Endodermal cell (in vitro differentiated cells): ENCODE measurements at regions not wholly inside any gene's neighbourhood (a gene's known extent, or its start where the extent isn't known, plus 50 kb on each side); places are given as distances from the start of the nearest gene placed in this dataset.

ENCODE experiments used
- DNase-seq: peaks from one replicate; pipeline ENCODE4 v3.0.0-alpha.2; 2017
- H3K27ac ChIP-seq: 2 replicates; pipeline ENCODE4 v1.5.1; 2013; ENCODE audit warnings: mild to moderate bottlenecking, low read depth, low read length, moderate library complexity
- H3K27me3 ChIP-seq: 2 replicates; pipeline ENCODE4 v1.6.1; 2013; ENCODE audit warnings: mild to moderate bottlenecking, low read length, moderate library complexity; ENCODE audit not compliant: insufficient read depth, control insufficient read depth, poor library complexity, severe bottlenecking
- H3K36me3 ChIP-seq: 2 replicates; pipeline ENCODE4 v1.7.0; 2013; ENCODE audit warnings: mild to moderate bottlenecking, low read length, moderate library complexity; ENCODE audit not compliant: control insufficient read depth, insufficient read depth
- H3K4me1 ChIP-seq: one replicate; pipeline ENCODE4 v1.7.0; 2013; ENCODE audit warnings: low read length; ENCODE audit not compliant: control insufficient read depth, insufficient read depth
- H3K4me3 ChIP-seq: 2 replicates; pipeline ENCODE4 v1.5.1; 2013; ENCODE audit warnings: mild to moderate bottlenecking, low read length, moderate library complexity
- H3K9ac ChIP-seq: 2 replicates; pipeline ENCODE4 v1.6.1; 2013; ENCODE audit warnings: mild to moderate bottlenecking, low read length, moderate library complexity; ENCODE audit not compliant: poor library complexity, severe bottlenecking; ENCODE audit errors: extremely low read depth
- H3K9me3 ChIP-seq: 2 replicates; pipeline ENCODE4 v1.6.1; 2013; ENCODE audit warnings: mild to moderate bottlenecking, low read length, moderate library complexity; ENCODE audit not compliant: control insufficient read depth
- H3K27ac Mint-ChIP-seq: 2 replicates; pipeline ENCODE4 v1.8.0; 2020; ENCODE audit warnings: mixed read lengths
- H3K27me3 Mint-ChIP-seq: 2 replicates; pipeline ENCODE4 v1.8.0; 2021; ENCODE audit warnings: mild to moderate bottlenecking, mixed read lengths; ENCODE audit not compliant: insufficient read depth
- H3K36me3 Mint-ChIP-seq: 2 replicates; pipeline ENCODE4 v1.8.0; 2020; ENCODE audit warnings: low read depth, mixed read lengths
- H3K4me1 Mint-ChIP-seq: 2 replicates; pipeline ENCODE4 v1.8.0; 2020; ENCODE audit warnings: mixed read lengths
- H3K4me3 Mint-ChIP-seq: 2 replicates; pipeline ENCODE4 v1.8.0; 2020; ENCODE audit warnings: mild to moderate bottlenecking, moderate library complexity, mixed read lengths
- H3K9me3 Mint-ChIP-seq: 2 replicates; pipeline ENCODE4 v1.8.0; 2020; ENCODE audit warnings: mild to moderate bottlenecking, mixed read lengths
- WGBS, 2 experiments: methylation state at CpG; one replicate each; pipeline versions ENCODE4 v1.1.5 to v1.1.7; 2013; ENCODE audit warnings: missing lambda C conversion rate in 2 of 2, mixed read lengths in 1 of 2; ENCODE audit not compliant: insufficient coverage in 1 of 2, insufficient read length in 1 of 2; 5-methylcytosine and 5-hydroxymethylcytosine counted together
- TF ChIP-seq, protein P1 (sequence below): fragments of 200-600 bp; sonication (generic); conservative IDR thresholded peaks from 2 replicates; pipeline ENCODE4 v1.5.0; 2021; ENCODE audit warnings: antibody characterized with exemption, mild to moderate bottlenecking

DNA sequence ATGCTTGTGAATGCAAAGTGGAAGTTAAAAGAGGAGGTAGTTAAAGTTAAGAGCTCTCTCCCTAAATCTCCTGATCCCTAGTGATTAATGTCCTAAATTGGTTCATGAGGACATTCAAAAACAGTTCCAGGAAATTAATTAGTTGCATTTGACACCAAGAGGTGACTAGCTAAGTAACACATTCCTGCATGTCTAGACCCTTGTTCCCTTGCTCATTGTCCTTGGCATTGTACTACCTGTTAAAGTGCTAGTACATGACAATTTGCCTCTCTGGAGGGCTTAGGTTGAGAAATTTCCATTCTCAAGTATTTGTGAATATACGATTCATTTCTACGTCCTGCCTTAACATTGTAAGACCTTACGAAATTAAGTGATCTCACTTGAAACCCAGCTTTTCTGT is 278.6 kb upstream of the CDH10 start:
- Histone ChIP-seq H3K9me3 (no peaks in the 10 kb centered on the region), H3K36me3 (no peaks in the 10 kb centered on the region), H3K4me1 (no peaks in the 10 kb centered on the region), H3K4me3 (no peak overlapping the region), H3K27ac (no peak overlapping the region), H3K27me3 (no peaks in the 10 kb centered on the region), H3K9ac (no peak overlapping the region)
- Mint-ChIP-seq H3K4me3 (no peak overlapping the region), H3K27ac (peak overlapping the region; percentile 59), H3K4me1 (peaks cover 17% of the 10 kb centered on the region), H3K36me3 (no peaks in the 10 kb centered on the region), H3K9me3 (no peaks in the 10 kb centered on the region), H3K27me3 (no peaks in the 10 kb centered on the region)
- TF ChIP-seq, protein P1, sequence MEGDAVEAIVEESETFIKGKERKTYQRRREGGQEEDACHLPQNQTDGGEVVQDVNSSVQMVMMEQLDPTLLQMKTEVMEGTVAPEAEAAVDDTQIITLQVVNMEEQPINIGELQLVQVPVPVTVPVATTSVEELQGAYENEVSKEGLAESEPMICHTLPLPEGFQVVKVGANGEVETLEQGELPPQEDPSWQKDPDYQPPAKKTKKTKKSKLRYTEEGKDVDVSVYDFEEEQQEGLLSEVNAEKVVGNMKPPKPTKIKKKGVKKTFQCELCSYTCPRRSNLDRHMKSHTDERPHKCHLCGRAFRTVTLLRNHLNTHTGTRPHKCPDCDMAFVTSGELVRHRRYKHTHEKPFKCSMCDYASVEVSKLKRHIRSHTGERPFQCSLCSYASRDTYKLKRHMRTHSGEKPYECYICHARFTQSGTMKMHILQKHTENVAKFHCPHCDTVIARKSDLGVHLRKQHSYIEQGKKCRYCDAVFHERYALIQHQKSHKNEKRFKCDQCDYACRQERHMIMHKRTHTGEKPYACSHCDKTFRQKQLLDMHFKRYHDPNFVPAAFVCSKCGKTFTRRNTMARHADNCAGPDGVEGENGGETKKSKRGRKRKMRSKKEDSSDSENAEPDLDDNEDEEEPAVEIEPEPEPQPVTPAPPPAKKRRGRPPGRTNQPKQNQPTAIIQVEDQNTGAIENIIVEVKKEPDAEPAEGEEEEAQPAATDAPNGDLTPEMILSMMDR, result no peak
- DNase-seq, result no peak
- WGBS, 2 experiments, result 63 to 79% methylated on average over 3 of the region's 3 CpGs

GRCh38 chr5:24918676-24919075 is 273.9 kb upstream of the CDH10 start:
- H3K9me3 ChIP-seq, result no peaks in the 10 kb centered on the region

GRCh38 chr5:24916863-24917262 is 272.1 kb upstream of the CDH10 start:
- Mint-ChIP-seq H3K4me1 (peaks cover 6% of the 10 kb centered on the region), H3K4me3 (no peak overlapping the region), H3K27ac (no peak overlapping the region), H3K9me3 (no peaks in the 10 kb centered on the region), H3K27me3 (no peaks in the 10 kb centered on the region), H3K36me3 (no peaks in the 10 kb centered on the region)
- Histone ChIP-seq H3K4me3 (no peak overlapping the region), H3K4me1 (peaks cover 3% of the 10 kb centered on the region), H3K9me3 (no peaks in the 10 kb centered on the region), H3K27me3 (no peaks in the 10 kb centered on the region), H3K36me3 (no peaks in the 10 kb centered on the region), H3K9ac (no peak overlapping the region), H3K27ac (no peak overlapping the region)
- 90% methylated on average over 2 of the region's 2 CpGs; no CpG with 5 or more reads in 1 of the 2 experiments for WGBS, 2 experiments
- DNase-seq, result no peak
- TF ChIP-seq, protein P1, result no peak

More at GRCh38 chr5:24918676-24919075, 273.9 kb upstream of the CDH10 start:
- Histone ChIP-seq H3K27me3 (no peaks in the 10 kb centered on the region), H3K4me1 (peaks cover 3% of the 10 kb centered on the region), H3K9ac (no peak overlapping the region), H3K27ac (no peak overlapping the region), H3K4me3 (no peak overlapping the region), H3K36me3 (no peaks in the 10 kb centered on the region)
- peaks cover 13% of the 10 kb centered on the region for H3K4me1 Mint-ChIP-seq
- H3K27me3 Mint-ChIP-seq, result no peaks in the 10 kb centered on the region
- TF ChIP-seq, protein P1, result no peak
- no peak overlapping the region for H3K4me3 Mint-ChIP-seq
- DNase-seq, result no peak
- H3K27ac Mint-ChIP-seq, result no peak overlapping the region
- no peaks in the 10 kb centered on the region for H3K36me3 Mint-ChIP-seq
- WGBS, 2 experiments, result 95 to 100% methylated on average over 1 of the region's 1 CpG
- no peaks in the 10 kb centered on the region for H3K9me3 Mint-ChIP-seq
